ENCODE measurements at regions not wholly inside any gene's neighbourhood (a gene's known extent, or its start where the extent isn't known, plus 50 kb on each side); places are given as distances from the start of the nearest gene placed in this dataset.
"Not testable (repeated sequence)": the region's sequence is repeated elsewhere in the genome, so short reads cannot be mapped to it uniquely, and the experiment has no call there.

GRCh38 chr5:82639393-82640144 is 361.4 kb upstream of the RPS23 start:
- no peaks in the 10 kb centered on the region for H3K36me3 ChIP-seq
- intact Hi-C loops (cut with DNase I): loop anchor here (5.0 to 10.0 kb wide), 4 partner anchors 153 to 925 kb away; partner anchors contain the start of gene VCAN
- H3K4me3 ChIP-seq: no peak overlapping the region
- peaks cover 0 to 28% (median 26%) of the 10 kb centered on the region in 4 donors for H3K4me1 ChIP-seq
- no peak overlapping the region for H3K27ac ChIP-seq (replicated peaks in 1 of 4)
- no peak for TF ChIP-seq CTCF (IDR thresholded peaks at IDR 0.05)
- no peak for TF ChIP-seq POLR2A (IDR thresholded peaks at IDR 0.05; ENCODE audit: low read depth)
- no peak for TF ChIP-seq EP300 (IDR thresholded peaks at IDR 0.05)
- no peak for TF ChIP-seq POLR2AphosphoS5 (IDR thresholded peaks at IDR 0.05)
- no peak for DNase-seq (ENCODE audit: extremely low spot score)
- H3K27me3 ChIP-seq: no peaks in the 10 kb centered on the region
- WGBS: 35% methylated on average over 2 of the region's 2 CpGs
- H3K9me3 ChIP-seq: no peaks in the 10 kb centered on the region

GRCh38 chr5:82636591-82636990 is 358.4 kb upstream of the RPS23 start:
- H3K36me3 ChIP-seq: no peaks in the 10 kb centered on the region
- H3K4me3 ChIP-seq: no peak overlapping the region
- 100% methylated on average over 1 of the region's 1 CpG for WGBS
- no peak overlapping the region for H3K27ac ChIP-seq (replicated peaks in 1 of 4)
- TF ChIP-seq POLR2A (IDR thresholded peaks at IDR 0.05; ENCODE audit: low read depth) (no peak), EP300 (IDR thresholded peaks at IDR 0.05) (no peak), CTCF (IDR thresholded peaks at IDR 0.05) (no peak), POLR2AphosphoS5 (IDR thresholded peaks at IDR 0.05) (no peak)
- intact Hi-C loops (cut with DNase I): no loop called here
- no peak for DNase-seq (ENCODE audit: extremely low spot score)
- H3K9me3 ChIP-seq: no peaks in the 10 kb centered on the region
- H3K4me1 ChIP-seq: peaks cover 0 to 30% (median 24%) of the 10 kb centered on the region in 4 donors
- H3K27me3 ChIP-seq: no peaks in the 10 kb centered on the region

- intact Hi-C loops (cut with DNase I): no loop called here
- H3K27me3 ChIP-seq: no peaks in the 10 kb centered on the region
- TF ChIP-seq POLR2A (IDR thresholded peaks at IDR 0.05; ENCODE audit: low read depth) (no peak), POLR2AphosphoS5 (IDR thresholded peaks at IDR 0.05) (no peak), EP300 (IDR thresholded peaks at IDR 0.05) (no peak), CTCF (IDR thresholded peaks at IDR 0.05) (no peak)
- no peaks in the 10 kb centered on the region for H3K36me3 ChIP-seq
- no peak overlapping the region for H3K4me3 ChIP-seq
- peaks cover 0 to 23% (median 15%) of the 10 kb centered on the region in 4 donors for H3K4me1 ChIP-seq
- 80% methylated on average over 4 of the region's 4 CpGs for WGBS
- no peaks in the 10 kb centered on the region for H3K9me3 ChIP-seq
- no peak overlapping the region for H3K27ac ChIP-seq (replicated peaks in 1 of 4)
- no peak for DNase-seq (ENCODE audit: extremely low spot score)
These were observed 357.6 kb upstream of the RPS23 start for GRCh38 chr5:82635561-82636288.

GRCh38 chr5:82628364-82628910 is 350.3 kb upstream of the RPS23 start:
- peaks cover 0 to 5% (median 0%) of the 10 kb centered on the region in 4 donors for H3K4me1 ChIP-seq
- intact Hi-C loops (cut with DNase I): no loop called here
- TF ChIP-seq EP300 (IDR thresholded peaks at IDR 0.05) (no peak), POLR2AphosphoS5 (IDR thresholded peaks at IDR 0.05) (no peak), CTCF (IDR thresholded peaks at IDR 0.05) (no peak), POLR2A (IDR thresholded peaks at IDR 0.05; ENCODE audit: low read depth) (no peak)
- no peaks in the 10 kb centered on the region for H3K36me3 ChIP-seq
- 58% methylated on average over 1 of the region's 1 CpG for WGBS
- H3K4me3 ChIP-seq: no peak overlapping the region
- H3K9me3 ChIP-seq: no peaks in the 10 kb centered on the region
- no peak for DNase-seq (ENCODE audit: extremely low spot score)
- no peaks in the 10 kb centered on the region for H3K27me3 ChIP-seq
- no peak overlapping the region for H3K27ac ChIP-seq (replicated peaks in 1 of 4)

- H3K27ac ChIP-seq (replicated peaks in 1 of 4); H3K27me3 ChIP-seq; H3K36me3 ChIP-seq; DNase-seq (ENCODE audit: extremely low spot score); H3K9me3 ChIP-seq; H3K4me3 ChIP-seq; intact Hi-C loops (cut with DNase I); H3K4me1 ChIP-seq: not testable (repeated sequence)
- 76% methylated on average over 4 of the region's 4 CpGs for WGBS
These were observed 348.9 kb upstream of the RPS23 start for GRCh38 chr5:82626905-82627591.

- intact Hi-C loops (cut with DNase I); H3K9me3 ChIP-seq; DNase-seq (ENCODE audit: extremely low spot score); H3K27me3 ChIP-seq; H3K36me3 ChIP-seq; H3K4me3 ChIP-seq; H3K27ac ChIP-seq (replicated peaks in 1 of 4); H3K4me1 ChIP-seq: not testable (repeated sequence)
- 87% methylated on average over 1 of the region's 1 CpG for WGBS
These were observed 347.9 kb upstream of the RPS23 start for GRCh38 chr5:82626012-82626411.
